ENCODE measurements at regions not wholly inside any gene's neighbourhood (a gene's known extent, or its start where the extent isn't known, plus 50 kb on each side); places are given as distances from the start of the nearest gene placed in this dataset.

- H3K27ac ChIP-seq, result no peak overlapping the region
- peaks cover 11% of the 10 kb centered on the region for H3K36me3 ChIP-seq
- no peaks in the 10 kb centered on the region for H3K27me3 ChIP-seq
- peaks cover 16% of the 10 kb centered on the region for H3K9me3 ChIP-seq (ENCODE audit: low read depth)
- H3K27me3 Mint-ChIP-seq (ENCODE audit: insufficient read depth, low read depth), result peaks cover 3% of the 10 kb centered on the region
- peaks cover 5% of the 10 kb centered on the region for H3K36me3 Mint-ChIP-seq
- no peak overlapping the region for H3K4me2 ChIP-seq
- H3K4me1 Mint-ChIP-seq, result peaks cover 5% of the 10 kb centered on the region
- H4K20me1 ChIP-seq (ENCODE audit: low read depth), result no peaks in the 10 kb centered on the region
- no peak for DNase-seq (ENCODE audit: low spot score)
- no peak for TF ChIP-seq CTCF (IDR thresholded peaks at IDR 0.05)
- TF ChIP-seq EZH2phosphoT487 (IDR thresholded peaks at IDR 0.05), result no peak
- no peak for TF ChIP-seq EZH2 (IDR thresholded peaks at IDR 0.05)
- H3K4me3 ChIP-seq, result no peak overlapping the region
- no peak overlapping the region for H3K4me3 Mint-ChIP-seq
- peaks cover 31% of the 10 kb centered on the region for H3K9me3 Mint-ChIP-seq
- no peak overlapping the region for H3K27ac Mint-ChIP-seq
- H2AFZ ChIP-seq (replicated peaks), result no peak overlapping the region
- no peak overlapping the region for H3K9ac ChIP-seq
- H3F3A ChIP-seq (ENCODE audit: low read depth), result no peaks in the 10 kb centered on the region
- H3K4me1 ChIP-seq, result no peaks in the 10 kb centered on the region
- no peaks in the 10 kb centered on the region for H3K79me2 ChIP-seq (ENCODE audit: low read depth)
Observed at GRCh38 chr2:5791371-5791770, 99.2 kb downstream of the SOX11 start.

GRCh38 chr2:5794012-5794411, 101.8 kb downstream of the SOX11 start:
- peaks cover 22% of the 10 kb centered on the region for H3K9me3 Mint-ChIP-seq
- Histone ChIP-seq H3K9me3 (ENCODE audit: low read depth) (peaks cover 6% of the 10 kb centered on the region), H3K9ac (no peak overlapping the region), H3K4me2 (no peak overlapping the region), H3K36me3 (peaks cover 8% of the 10 kb centered on the region), H3K4me1 (no peaks in the 10 kb centered on the region), H4K20me1 (ENCODE audit: low read depth) (no peaks in the 10 kb centered on the region), H3K79me2 (ENCODE audit: low read depth) (no peaks in the 10 kb centered on the region), H2AFZ (replicated peaks) (no peak overlapping the region), H3F3A (ENCODE audit: low read depth) (no peaks in the 10 kb centered on the region), H3K27ac (no peak overlapping the region), H3K4me3 (no peak overlapping the region), H3K27me3 (no peaks in the 10 kb centered on the region)
- DNase-seq (ENCODE audit: low spot score), result no peak
- no peak overlapping the region for H3K27ac Mint-ChIP-seq
- H3K4me3 Mint-ChIP-seq, result no peak overlapping the region
- peaks cover 8% of the 10 kb centered on the region for H3K36me3 Mint-ChIP-seq
- H3K27me3 Mint-ChIP-seq (ENCODE audit: insufficient read depth, low read depth), result peaks cover 5% of the 10 kb centered on the region
- TF ChIP-seq EZH2phosphoT487 (IDR thresholded peaks at IDR 0.05), result no peak
- no peak for TF ChIP-seq EZH2 (IDR thresholded peaks at IDR 0.05)
- TF ChIP-seq CTCF (IDR thresholded peaks at IDR 0.05), result no peak
- H3K4me1 Mint-ChIP-seq, result peaks cover 5% of the 10 kb centered on the region

GRCh38 chr2:5798084-5798483, 105.9 kb downstream of the SOX11 start:
- Mint-ChIP-seq H3K4me1 (peaks cover 19% of the 10 kb centered on the region), H3K36me3 (peaks cover 10% of the 10 kb centered on the region), H3K27ac (no peak overlapping the region)

More at GRCh38 chr2:5798084-5798483, 105.9 kb downstream of the SOX11 start:
- no peak for DNase-seq (ENCODE audit: low spot score)
- H3K27me3 Mint-ChIP-seq (ENCODE audit: insufficient read depth, low read depth), result peaks cover 12% of the 10 kb centered on the region
- peaks cover 23% of the 10 kb centered on the region for H3K9me3 Mint-ChIP-seq
- Histone ChIP-seq H3K36me3 (no peaks in the 10 kb centered on the region), H3K4me3 (no peak overlapping the region), H3K4me1 (peaks cover 3% of the 10 kb centered on the region), H3K9me3 (ENCODE audit: low read depth) (no peaks in the 10 kb centered on the region), H3K27ac (no peak overlapping the region), H3K79me2 (ENCODE audit: low read depth) (no peaks in the 10 kb centered on the region), H3K9ac (no peak overlapping the region), H2AFZ (replicated peaks) (no peak overlapping the region), H3F3A (ENCODE audit: low read depth) (peaks cover 2% of the 10 kb centered on the region), H3K27me3 (no peaks in the 10 kb centered on the region), H4K20me1 (ENCODE audit: low read depth) (no peaks in the 10 kb centered on the region), H3K4me2 (no peak overlapping the region)
- TF ChIP-seq EZH2 (IDR thresholded peaks at IDR 0.05) (no peak), CTCF (IDR thresholded peaks at IDR 0.05) (no peak), EZH2phosphoT487 (IDR thresholded peaks at IDR 0.05) (no peak)
- H3K4me3 Mint-ChIP-seq, result no peak overlapping the region

All from neural progenitor cell (in vitro differentiated cells).